GM21529 (cell line): ENCODE measurements at regions not wholly inside any gene's neighbourhood (a gene's known extent, or its start where the extent isn't known, plus 50 kb on each side); places are given as distances from the start of the nearest gene placed in this dataset.

Source experiments
- ATAC-seq: cut with Tn5 transposase; IDR thresholded peaks from one replicate; pipeline ENCODE4 v1.9.1; 2021; ENCODE audit not compliant: unreplicated experiment

GRCh38 chr11:87384078-87384729 lies 346.5 kb downstream of the TMEM135 start:
- no peak for ATAC-seq

- no peak for ATAC-seq
Observed at GRCh38 chr11:87374038-87374807, 336.5 kb downstream of the TMEM135 start.
